Nephron progenitor cell (in vitro differentiated cells): ENCODE measurements at regions not wholly inside any gene's neighbourhood (a gene's known extent, or its start where the extent isn't known, plus 50 kb on each side); places are given as distances from the start of the nearest gene placed in this dataset.

ENCODE experiments used
- DNase-seq: peaks from one replicate; pipeline ENCODE4 v3.0.0; 2021
- H3K27ac Mint-ChIP-seq: 2 replicates; pipeline ENCODE4 v1.8.0; 2021; ENCODE audit warnings: mild to moderate bottlenecking, moderate library complexity, mixed read lengths
- H3K27me3 Mint-ChIP-seq: 2 replicates; pipeline ENCODE4 v1.8.0; 2021; ENCODE audit warnings: mild to moderate bottlenecking, low read depth, mixed read lengths; ENCODE audit not compliant: poor library complexity
- H3K36me3 Mint-ChIP-seq: 2 replicates; pipeline ENCODE4 v1.8.0; 2021; ENCODE audit warnings: low read depth, mixed read lengths
- H3K4me1 Mint-ChIP-seq: 2 replicates; pipeline ENCODE4 v1.8.0; 2021; ENCODE audit warnings: mixed read lengths
- H3K4me3 Mint-ChIP-seq: 2 replicates; pipeline ENCODE4 v1.8.0; 2021; ENCODE audit warnings: mild to moderate bottlenecking, moderate library complexity, mixed read lengths
- H3K9me3 Mint-ChIP-seq: 2 replicates; pipeline ENCODE4 v1.8.0; 2021; ENCODE audit warnings: mild to moderate bottlenecking, moderate library complexity, mixed read lengths
- CTCF ChIP-seq: fragments of 200-600 bp; sonication (generic); IDR thresholded peaks from 2 replicates; pipeline ENCODE4 v1.5.0; 2021; ENCODE audit warnings: antibody characterized with exemption

- Mint-ChIP-seq H3K4me3 (no peak overlapping the region), H3K9me3 (no peaks in the 10 kb centered on the region), H3K27me3 (peaks cover 34% of the 10 kb centered on the region), H3K4me1 (peaks cover 40% of the 10 kb centered on the region), H3K36me3 (no peaks in the 10 kb centered on the region), H3K27ac (no peak overlapping the region)
- no peak for TF ChIP-seq CTCF
- DNase-seq, result no peak
Observed at GRCh38 chr11:134737563-134738510, 325.8 kb upstream of the B3GAT1 start.

- DNase-seq, result no peak
- TF ChIP-seq CTCF, result no peak
- Mint-ChIP-seq H3K27me3 (peaks cover 38% of the 10 kb centered on the region), H3K9me3 (no peaks in the 10 kb centered on the region), H3K4me1 (peaks cover 49% of the 10 kb centered on the region), H3K36me3 (no peaks in the 10 kb centered on the region), H3K27ac (no peak overlapping the region), H3K4me3 (no peak overlapping the region)
Observed at GRCh38 chr11:134736251-134736947, 324.4 kb upstream of the B3GAT1 start.

GRCh38 chr11:134734894-134735293 is 322.9 kb upstream of the B3GAT1 start:
- Mint-ChIP-seq H3K27me3 (peaks cover 52% of the 10 kb centered on the region), H3K4me3 (peak overlapping the region; percentile 66), H3K4me1 (peaks cover 49% of the 10 kb centered on the region), H3K9me3 (no peaks in the 10 kb centered on the region), H3K27ac (peak overlapping the region; percentile 97), H3K36me3 (no peaks in the 10 kb centered on the region)
- DNase-seq, result no peak
- TF ChIP-seq CTCF, result no peak

- TF ChIP-seq CTCF, result no peak
- peaks cover 50% of the 10 kb centered on the region for H3K4me1 Mint-ChIP-seq
- peaks cover 54% of the 10 kb centered on the region for H3K27me3 Mint-ChIP-seq
Observed at GRCh38 chr11:134734141-134734845, 322.3 kb upstream of the B3GAT1 start.

GRCh38 chr11:134733646-134734045 is 321.6 kb upstream of the B3GAT1 start:
- Mint-ChIP-seq H3K27ac (peak overlapping the region; percentile 70), H3K9me3 (no peaks in the 10 kb centered on the region), H3K27me3 (peaks cover 54% of the 10 kb centered on the region), H3K4me1 (peaks cover 56% of the 10 kb centered on the region), H3K4me3 (peak overlapping the region; percentile 17), H3K36me3 (no peaks in the 10 kb centered on the region)
- no peak for DNase-seq
- no peak for TF ChIP-seq CTCF

More at GRCh38 chr11:134734141-134734845, 322.3 kb upstream of the B3GAT1 start:
- DNase-seq, result peak; percentile 54
- Mint-ChIP-seq H3K36me3 (no peaks in the 10 kb centered on the region), H3K27ac (peak overlapping the region; percentile 97), H3K4me3 (peak overlapping the region; percentile 66), H3K9me3 (no peaks in the 10 kb centered on the region)
